ENCODE measurements at regions not wholly inside any gene's neighbourhood (a gene's known extent, or its start where the extent isn't known, plus 50 kb on each side); places are given as distances from the start of the nearest gene placed in this dataset.
"Not testable (repeated sequence)": the region's sequence is repeated elsewhere in the genome, so short reads cannot be mapped to it uniquely, and the experiment has no call there.

GRCh38 chr17:70379945-70380344 lies 210.6 kb downstream of the KCNJ2 start:
- Histone ChIP-seq H3K9me3 (ENCODE audit: control insufficient read depth, low read length) (no peaks in the 10 kb centered on the region), H3K36me3 (ENCODE audit: control insufficient read depth, insufficient read depth, low read length) (no peaks in the 10 kb centered on the region), H3K4me3 (ENCODE audit: insufficient read depth, low read depth, low read length) (no peak overlapping the region), H3K27ac (ENCODE audit: insufficient read depth, low read depth, low read length, poor library complexity, severe bottlenecking) (no peak overlapping the region), H3K27me3 (ENCODE audit: control insufficient read depth, insufficient read depth, low read length, poor library complexity, severe bottlenecking) (no peaks in the 10 kb centered on the region), H3K4me1 (ENCODE audit: control insufficient read depth, insufficient read depth, low read length) (no peaks in the 10 kb centered on the region)
- WGBS, 2 experiments: 91 to 92% methylated on average over 3 of the region's 3 CpGs

GRCh38 chr17:70381916-70382315 lies 212.6 kb downstream of the KCNJ2 start:
- not testable (repeated sequence) for H3K27me3 ChIP-seq (ENCODE audit: control insufficient read depth, insufficient read depth, low read length, poor library complexity, severe bottlenecking); H3K9me3 ChIP-seq (ENCODE audit: control insufficient read depth, low read length); H3K36me3 ChIP-seq (ENCODE audit: control insufficient read depth, insufficient read depth, low read length); H3K4me1 ChIP-seq (ENCODE audit: control insufficient read depth, insufficient read depth, low read length); H3K4me3 ChIP-seq (ENCODE audit: insufficient read depth, low read depth, low read length); H3K27ac ChIP-seq (ENCODE audit: insufficient read depth, low read depth, low read length, poor library complexity, severe bottlenecking)
- WGBS, 2 experiments: 97 to 98% methylated on average over 15 of the region's 15 CpGs

- no peak overlapping the region for H3K27ac ChIP-seq (ENCODE audit: insufficient read depth, low read depth, low read length, poor library complexity, severe bottlenecking)
- no peaks in the 10 kb centered on the region for H3K36me3 ChIP-seq (ENCODE audit: control insufficient read depth, insufficient read depth, low read length)
- H3K4me3 ChIP-seq (ENCODE audit: insufficient read depth, low read depth, low read length): no peak overlapping the region
- no peaks in the 10 kb centered on the region for H3K27me3 ChIP-seq (ENCODE audit: control insufficient read depth, insufficient read depth, low read length, poor library complexity, severe bottlenecking)
- no peaks in the 10 kb centered on the region for H3K4me1 ChIP-seq (ENCODE audit: control insufficient read depth, insufficient read depth, low read length)
- no peaks in the 10 kb centered on the region for H3K9me3 ChIP-seq (ENCODE audit: control insufficient read depth, low read length)
Observed at GRCh38 chr17:70388326-70388725, 219.0 kb downstream of the KCNJ2 start.

- 90 to 93% methylated on average over 22 to 23 of the region's 23 CpGs for WGBS, 2 experiments
- not testable (repeated sequence) for H3K9me3 ChIP-seq (ENCODE audit: control insufficient read depth, low read length); H3K27ac ChIP-seq (ENCODE audit: insufficient read depth, low read depth, low read length, poor library complexity, severe bottlenecking); H3K4me1 ChIP-seq (ENCODE audit: control insufficient read depth, insufficient read depth, low read length); H3K36me3 ChIP-seq (ENCODE audit: control insufficient read depth, insufficient read depth, low read length); H3K27me3 ChIP-seq (ENCODE audit: control insufficient read depth, insufficient read depth, low read length, poor library complexity, severe bottlenecking); H3K4me3 ChIP-seq (ENCODE audit: insufficient read depth, low read depth, low read length)
Observed at GRCh38 chr17:70389232-70389757, 220.0 kb downstream of the KCNJ2 start.

GRCh38 chr17:70390049-70390448 lies 220.7 kb downstream of the KCNJ2 start:
- no peaks in the 10 kb centered on the region for H3K4me1 ChIP-seq (ENCODE audit: control insufficient read depth, insufficient read depth, low read length)
- no peak overlapping the region for H3K27ac ChIP-seq (ENCODE audit: insufficient read depth, low read depth, low read length, poor library complexity, severe bottlenecking)
- 94 to 95% methylated on average over 2 to 4 of the region's 4 CpGs for WGBS, 2 experiments
- no peaks in the 10 kb centered on the region for H3K9me3 ChIP-seq (ENCODE audit: control insufficient read depth, low read length)
- no peaks in the 10 kb centered on the region for H3K36me3 ChIP-seq (ENCODE audit: control insufficient read depth, insufficient read depth, low read length)
- no peak overlapping the region for H3K4me3 ChIP-seq (ENCODE audit: insufficient read depth, low read depth, low read length)
- no peaks in the 10 kb centered on the region for H3K27me3 ChIP-seq (ENCODE audit: control insufficient read depth, insufficient read depth, low read length, poor library complexity, severe bottlenecking)

GRCh38 chr17:70394473-70395232 lies 225.3 kb downstream of the KCNJ2 start:
- H3K4me3 ChIP-seq (ENCODE audit: insufficient read depth, low read depth, low read length): no peak overlapping the region
- no peaks in the 10 kb centered on the region for H3K4me1 ChIP-seq (ENCODE audit: control insufficient read depth, insufficient read depth, low read length)
- no peaks in the 10 kb centered on the region for H3K27me3 ChIP-seq (ENCODE audit: control insufficient read depth, insufficient read depth, low read length, poor library complexity, severe bottlenecking)
- no peaks in the 10 kb centered on the region for H3K9me3 ChIP-seq (ENCODE audit: control insufficient read depth, low read length)
- H3K27ac ChIP-seq (ENCODE audit: insufficient read depth, low read depth, low read length, poor library complexity, severe bottlenecking): no peak overlapping the region
- H3K36me3 ChIP-seq (ENCODE audit: control insufficient read depth, insufficient read depth, low read length): no peaks in the 10 kb centered on the region
- 95 to 100% methylated on average over 2 of the region's 2 CpGs for WGBS, 2 experiments

- no peak overlapping the region for H3K4me3 ChIP-seq (ENCODE audit: insufficient read depth, low read depth, low read length)
- no peaks in the 10 kb centered on the region for H3K9me3 ChIP-seq (ENCODE audit: control insufficient read depth, low read length)
- 100% methylated on average over 1 of the region's 1 CpG for WGBS, 2 experiments
- no peak overlapping the region for H3K27ac ChIP-seq (ENCODE audit: insufficient read depth, low read depth, low read length, poor library complexity, severe bottlenecking)
- H3K36me3 ChIP-seq (ENCODE audit: control insufficient read depth, insufficient read depth, low read length): no peaks in the 10 kb centered on the region
- no peaks in the 10 kb centered on the region for H3K27me3 ChIP-seq (ENCODE audit: control insufficient read depth, insufficient read depth, low read length, poor library complexity, severe bottlenecking)
- H3K4me1 ChIP-seq (ENCODE audit: control insufficient read depth, insufficient read depth, low read length): no peaks in the 10 kb centered on the region
Observed at GRCh38 chr17:70405492-70406220, 236.3 kb downstream of the KCNJ2 start.

- H3K36me3 ChIP-seq (ENCODE audit: control insufficient read depth, insufficient read depth, low read length): no peaks in the 10 kb centered on the region
- H3K4me1 ChIP-seq (ENCODE audit: control insufficient read depth, insufficient read depth, low read length): no peaks in the 10 kb centered on the region
- H3K27ac ChIP-seq (ENCODE audit: insufficient read depth, low read depth, low read length, poor library complexity, severe bottlenecking): no peak overlapping the region
- H3K27me3 ChIP-seq (ENCODE audit: control insufficient read depth, insufficient read depth, low read length, poor library complexity, severe bottlenecking): no peaks in the 10 kb centered on the region
- 97 to 100% methylated on average over 3 of the region's 3 CpGs for WGBS, 2 experiments
- no peak overlapping the region for H3K4me3 ChIP-seq (ENCODE audit: insufficient read depth, low read depth, low read length)
- no peaks in the 10 kb centered on the region for H3K9me3 ChIP-seq (ENCODE audit: control insufficient read depth, low read length)
Observed at GRCh38 chr17:70407506-70407905, 238.2 kb downstream of the KCNJ2 start.

- Histone ChIP-seq H3K9me3 (ENCODE audit: control insufficient read depth, low read length) (no peaks in the 10 kb centered on the region), H3K27me3 (ENCODE audit: control insufficient read depth, insufficient read depth, low read length, poor library complexity, severe bottlenecking) (no peaks in the 10 kb centered on the region), H3K27ac (ENCODE audit: insufficient read depth, low read depth, low read length, poor library complexity, severe bottlenecking) (no peak overlapping the region), H3K4me3 (ENCODE audit: insufficient read depth, low read depth, low read length) (no peak overlapping the region), H3K36me3 (ENCODE audit: control insufficient read depth, insufficient read depth, low read length) (no peaks in the 10 kb centered on the region), H3K4me1 (ENCODE audit: control insufficient read depth, insufficient read depth, low read length) (no peaks in the 10 kb centered on the region)
- no CpG with 5 or more reads among the region's 1 CpG for WGBS, 2 experiments
Observed at GRCh38 chr17:70408768-70409167, 239.4 kb downstream of the KCNJ2 start.

GRCh38 chr17:70414300-70414699 lies 245.0 kb downstream of the KCNJ2 start:
- Histone ChIP-seq H3K27ac (ENCODE audit: insufficient read depth, low read depth, low read length, poor library complexity, severe bottlenecking) (no peak overlapping the region), H3K36me3 (ENCODE audit: control insufficient read depth, insufficient read depth, low read length) (no peaks in the 10 kb centered on the region), H3K27me3 (ENCODE audit: control insufficient read depth, insufficient read depth, low read length, poor library complexity, severe bottlenecking) (no peaks in the 10 kb centered on the region), H3K4me1 (ENCODE audit: control insufficient read depth, insufficient read depth, low read length) (no peaks in the 10 kb centered on the region), H3K9me3 (ENCODE audit: control insufficient read depth, low read length) (no peaks in the 10 kb centered on the region), H3K4me3 (ENCODE audit: insufficient read depth, low read depth, low read length) (no peak overlapping the region)
- 80 to 93% methylated on average over 2 to 3 of the region's 3 CpGs for WGBS, 2 experiments

Data from ectodermal cell (in vitro differentiated cells).